Middle frontal gyrus (tissue), 1 donor: ENCODE measurements at regions not wholly inside any gene's neighbourhood (a gene's known extent, or its start where the extent isn't known, plus 50 kb on each side); places are given as distances from the start of the nearest gene placed in this dataset.

Experiments used
- DNase-seq: peaks from one replicate; pipeline ENCODE4 v3.0.0-alpha.2; 2015; ENCODE audit warnings: low spot score; ENCODE audit errors: extremely low spot score

DNA sequence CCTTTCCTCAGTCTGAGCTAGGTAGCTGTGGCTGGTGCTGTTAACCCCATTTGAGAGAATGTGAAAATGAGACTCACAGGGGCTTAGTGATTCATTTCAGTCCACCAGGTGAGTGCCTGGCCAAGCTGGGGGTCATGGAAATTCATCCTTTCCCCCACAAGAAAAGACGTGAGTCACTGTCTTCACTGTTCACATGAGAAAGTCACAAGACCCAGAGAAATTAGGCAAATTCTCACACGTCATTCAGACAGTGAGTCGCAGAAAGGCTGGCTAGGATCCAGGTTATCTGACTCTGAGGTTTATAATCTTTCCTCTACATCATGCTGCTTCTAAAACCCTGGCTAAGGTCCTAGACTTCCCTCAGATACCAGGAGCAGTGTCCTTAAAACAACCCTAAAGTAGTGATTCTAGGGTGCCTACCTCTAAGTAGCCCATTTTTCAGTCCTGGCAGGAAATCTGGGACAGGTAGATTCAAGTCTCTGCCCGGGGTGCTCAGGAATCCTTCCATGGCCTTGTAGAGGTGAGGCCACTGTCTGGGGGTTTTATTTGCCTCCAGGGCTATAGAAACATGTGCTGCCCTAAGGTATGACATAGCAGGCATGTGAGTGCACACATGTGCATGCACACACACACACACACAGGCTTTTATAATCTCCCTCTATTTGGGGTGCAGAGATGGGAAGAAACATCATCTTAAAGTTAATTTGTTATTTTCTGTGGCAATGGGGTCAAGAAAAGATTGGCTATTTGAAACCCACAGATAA is 427.9 kb upstream of the CELF2 start:
- DNase-seq, result no peak

DNA sequence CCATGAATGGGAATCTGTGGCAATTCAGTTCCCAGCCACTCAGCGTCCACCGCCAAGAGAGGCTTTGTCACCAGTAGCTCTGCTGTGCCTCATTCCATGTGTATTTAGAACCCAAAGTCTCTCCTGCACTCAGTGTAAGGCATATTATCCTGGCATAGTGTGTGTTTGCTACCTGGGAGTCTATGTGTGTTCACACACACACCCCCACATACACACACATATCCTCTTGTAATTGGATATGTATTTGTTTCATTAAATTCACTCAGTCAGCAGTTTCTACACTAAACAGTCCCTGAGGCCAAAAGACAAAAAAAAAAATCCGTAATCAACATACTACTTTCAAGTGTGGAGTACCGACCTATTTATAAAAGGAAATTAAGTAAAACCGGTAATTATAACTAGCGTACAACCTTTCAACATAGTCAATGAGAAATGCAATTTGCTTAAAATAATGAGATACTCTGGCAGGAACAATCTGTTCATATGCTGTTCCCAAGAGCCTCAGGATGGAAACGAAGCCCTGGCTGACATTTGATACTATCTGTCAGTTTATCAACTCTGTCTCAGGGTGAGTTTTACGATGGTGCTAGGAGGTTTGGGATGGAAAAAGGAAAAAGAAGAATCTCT is 425.8 kb upstream of the CELF2 start:
- no peak for DNase-seq

GRCh38 chr10:10596256-10596655 is 421.4 kb upstream of the CELF2 start:
- DNase-seq, result no peak

- no peak for DNase-seq
Measured at GRCh38 chr10:10598297-10598696, 419.4 kb upstream of the CELF2 start.

DNA sequence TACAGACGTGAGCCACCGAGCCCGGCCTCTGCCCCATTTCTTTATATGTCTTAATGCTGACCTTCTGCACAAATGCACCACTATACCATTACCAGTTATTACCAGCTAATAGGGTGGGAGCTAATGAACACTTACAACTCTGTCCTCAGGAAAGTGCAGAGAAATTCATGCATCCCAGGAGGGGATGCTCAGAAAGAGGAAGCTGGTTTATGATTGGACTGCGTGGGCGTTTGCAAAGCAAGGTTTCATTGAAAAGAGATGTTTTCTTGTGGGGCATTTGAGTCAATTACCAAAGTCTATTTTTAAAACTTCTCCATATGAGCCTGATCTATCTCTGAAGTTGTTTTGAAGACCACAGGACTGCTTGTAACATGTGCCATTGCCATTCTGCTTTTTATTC is 417.7 kb upstream of the CELF2 start:
- no peak for DNase-seq

DNA sequence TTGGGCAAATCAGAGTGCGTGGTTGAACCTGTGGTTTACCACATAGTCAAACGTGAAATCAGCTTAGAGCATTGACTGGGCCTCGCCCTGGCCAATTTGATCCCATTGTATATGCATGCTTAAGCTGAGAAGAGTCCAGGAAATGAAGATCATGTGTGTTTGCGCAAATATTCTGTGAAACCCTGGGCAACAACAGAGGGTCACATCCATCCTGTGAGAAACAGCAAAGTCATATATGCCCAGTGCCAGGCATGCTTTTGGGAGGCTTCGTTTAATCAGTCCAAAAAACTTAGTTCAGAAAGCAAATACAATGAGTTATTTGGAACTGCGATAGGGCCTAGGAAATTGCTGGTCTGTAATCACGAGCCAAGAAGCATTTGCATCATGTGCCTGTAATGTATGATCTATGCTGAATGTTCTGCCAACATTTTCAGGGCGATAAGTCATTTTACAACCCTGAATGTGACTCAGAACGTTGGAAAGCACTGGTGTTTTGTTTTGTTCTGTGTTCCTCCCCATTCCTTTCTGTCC is 412.1 kb upstream of the CELF2 start:
- no peak for DNase-seq

DNA sequence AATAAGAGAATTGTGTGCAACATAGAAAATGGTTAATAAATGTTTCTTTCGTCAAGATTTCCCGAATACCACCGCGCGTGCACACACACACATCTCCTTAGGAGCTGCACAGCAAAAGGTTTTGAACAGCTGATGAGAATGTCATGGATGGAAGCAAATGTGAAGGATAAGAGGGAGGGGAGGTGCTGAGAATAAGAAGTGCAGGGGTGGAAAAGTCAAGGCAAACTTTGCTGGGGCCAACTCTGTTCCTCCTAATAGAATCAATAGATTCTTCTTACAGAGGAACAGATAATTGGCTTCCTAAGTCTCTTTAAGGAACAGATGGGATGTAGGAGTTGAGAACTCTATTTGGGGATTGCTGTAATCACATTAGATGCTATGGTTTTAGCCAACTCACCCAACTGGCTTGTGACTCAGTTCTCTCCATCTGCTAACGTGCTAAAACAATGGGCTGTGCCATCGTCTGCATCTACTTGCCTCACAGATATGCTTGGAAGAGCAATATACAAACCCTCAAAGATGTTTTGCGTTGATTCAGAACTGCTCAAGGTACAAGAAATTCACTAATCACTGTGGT is 408.2 kb upstream of the CELF2 start:
- DNase-seq, result no peak

GRCh38 chr10:10610171-10610570 is 407.5 kb upstream of the CELF2 start:
- DNase-seq, result no peak

DNA sequence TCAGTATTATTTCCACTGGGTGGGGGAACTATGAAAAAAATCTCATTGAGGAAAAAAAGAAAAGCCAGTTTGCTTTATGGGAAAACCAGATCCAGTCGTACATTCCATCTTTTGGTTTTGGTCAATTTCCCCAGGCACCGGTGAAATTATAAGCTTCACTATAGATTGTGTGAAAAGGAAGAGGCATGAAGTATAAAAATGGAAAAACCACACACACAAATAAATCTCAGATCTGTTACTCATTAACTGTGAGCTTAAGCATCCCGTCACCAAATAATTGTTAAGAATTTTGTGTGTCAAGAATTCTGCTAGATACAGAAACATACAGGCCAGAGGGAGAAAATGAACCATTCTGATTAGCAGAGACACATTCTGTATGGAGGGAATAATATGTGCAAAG is 405.5 kb upstream of the CELF2 start:
- DNase-seq, result no peak

- no peak for DNase-seq
Measured at GRCh38 chr10:10613656-10614244, 403.9 kb upstream of the CELF2 start.

- DNase-seq, result no peak
Measured at GRCh38 chr10:10617686-10618085, 400.0 kb upstream of the CELF2 start.

- no peak for DNase-seq
Measured at GRCh38 chr10:10618139-10618538, 399.5 kb upstream of the CELF2 start.

DNA sequence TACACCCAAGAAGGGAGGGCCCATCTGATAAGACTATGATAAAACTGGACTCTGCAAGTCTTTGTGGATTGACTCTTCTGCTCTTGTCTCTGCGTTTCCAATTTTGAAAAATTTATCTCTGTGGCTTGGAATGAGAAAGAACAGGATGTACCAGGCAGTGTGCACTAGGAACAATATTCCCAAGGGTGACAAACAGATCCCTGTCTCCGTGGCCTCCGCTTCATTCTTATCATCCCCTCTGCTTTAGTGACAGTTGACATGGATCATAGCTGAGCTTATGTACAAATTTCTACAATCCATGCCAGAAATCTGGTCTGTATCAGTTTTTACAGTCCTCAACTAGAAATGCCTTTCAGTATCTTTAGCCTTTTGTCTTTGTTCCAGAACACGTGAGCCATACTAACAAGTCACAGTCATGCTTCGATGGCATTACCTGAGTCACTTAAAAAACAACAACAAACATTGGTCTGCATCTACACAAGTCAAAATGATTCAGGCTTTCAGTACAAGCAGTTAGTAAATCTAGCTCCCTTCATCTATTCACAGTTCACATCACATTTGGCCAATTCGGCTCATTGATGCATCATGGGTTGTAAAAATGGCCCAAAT is 393.6 kb upstream of the CELF2 start:
- DNase-seq, result no peak

GRCh38 chr10:10624567-10624962 is 393.1 kb upstream of the CELF2 start:
- no peak for DNase-seq

DNA sequence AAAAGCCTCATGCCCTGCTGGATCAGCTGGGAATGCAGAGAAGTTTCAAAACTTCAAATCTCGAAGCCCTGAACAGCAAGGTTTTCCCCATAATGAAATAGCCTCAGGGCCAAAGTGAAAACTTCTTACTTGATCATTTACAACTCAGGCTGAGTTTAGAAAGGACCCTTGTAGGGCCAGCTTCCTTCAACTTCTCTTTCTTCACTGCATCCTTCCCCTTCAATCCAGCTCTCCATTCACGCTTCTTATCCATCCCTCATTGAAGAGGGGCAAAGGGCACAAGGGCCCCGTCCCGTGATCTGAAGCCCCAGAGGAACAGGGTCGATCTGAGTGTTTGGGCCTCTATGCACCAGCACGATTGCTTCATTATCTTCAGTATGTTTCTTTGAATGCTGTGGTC is 392.2 kb upstream of the CELF2 start:
- no peak for DNase-seq

DNA sequence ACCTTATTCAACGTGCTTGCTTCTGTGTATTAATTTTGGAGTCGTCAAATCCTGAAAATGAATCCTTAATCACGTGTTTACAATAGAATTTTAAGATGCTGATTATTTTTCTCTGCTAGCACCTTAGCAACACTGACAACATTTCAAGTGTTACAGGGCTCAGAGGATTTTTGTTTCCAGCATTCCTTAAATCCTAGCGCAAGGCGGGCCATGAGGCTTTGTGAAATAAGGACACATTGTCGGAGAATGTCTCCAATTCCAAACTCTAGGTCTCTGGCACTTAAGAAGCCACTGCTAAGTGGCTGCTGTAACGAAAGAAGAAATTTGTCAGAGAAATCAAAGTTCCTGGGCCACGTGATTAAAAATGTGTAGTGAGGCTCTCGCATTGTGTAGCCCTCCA is 390.9 kb upstream of the CELF2 start:
- DNase-seq, result no peak

DNA sequence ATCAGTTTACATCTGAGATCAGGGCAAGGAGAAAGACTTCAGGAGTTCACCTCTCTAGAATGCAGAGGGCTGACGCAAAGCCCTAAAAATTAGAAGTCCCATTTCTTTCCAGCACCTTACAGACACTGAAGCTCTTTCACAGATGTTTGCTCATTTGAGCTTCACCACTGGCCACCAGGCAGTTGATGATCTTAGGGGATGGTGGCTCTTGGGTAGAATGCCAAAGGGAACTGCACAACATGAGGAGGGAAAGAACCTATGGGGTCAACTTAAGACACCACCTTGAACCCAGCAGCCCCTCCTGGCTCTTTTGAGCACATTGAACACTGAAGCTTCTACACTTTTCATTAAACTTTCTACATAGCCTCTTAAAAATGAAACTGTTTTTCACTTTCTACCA is 390.3 kb upstream of the CELF2 start:
- DNase-seq, result no peak

GRCh38 chr10:10629512-10629911 is 388.2 kb upstream of the CELF2 start:
- DNase-seq, result no peak

DNA sequence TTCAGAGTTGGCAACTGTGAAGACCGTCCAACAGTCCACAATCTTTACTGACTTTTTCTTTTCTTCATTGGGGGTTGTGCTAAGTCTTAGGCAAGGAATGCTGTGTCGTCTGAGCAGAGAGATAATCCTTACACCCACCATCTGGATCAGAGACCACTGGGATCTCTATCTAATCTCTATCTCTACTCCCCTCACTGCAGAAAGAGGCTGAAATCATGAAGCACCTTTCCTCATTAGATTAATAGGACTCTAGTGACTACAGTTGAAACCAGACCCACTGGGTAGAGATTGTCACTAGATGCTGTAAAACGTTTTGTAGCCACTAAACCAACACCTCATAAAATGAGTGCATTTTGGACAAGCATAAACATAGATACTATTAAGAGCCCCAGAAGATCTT is 387.4 kb upstream of the CELF2 start:
- DNase-seq, result no peak

- DNase-seq, result no peak
Measured at GRCh38 chr10:10630782-10631181, 386.9 kb upstream of the CELF2 start.

DNA sequence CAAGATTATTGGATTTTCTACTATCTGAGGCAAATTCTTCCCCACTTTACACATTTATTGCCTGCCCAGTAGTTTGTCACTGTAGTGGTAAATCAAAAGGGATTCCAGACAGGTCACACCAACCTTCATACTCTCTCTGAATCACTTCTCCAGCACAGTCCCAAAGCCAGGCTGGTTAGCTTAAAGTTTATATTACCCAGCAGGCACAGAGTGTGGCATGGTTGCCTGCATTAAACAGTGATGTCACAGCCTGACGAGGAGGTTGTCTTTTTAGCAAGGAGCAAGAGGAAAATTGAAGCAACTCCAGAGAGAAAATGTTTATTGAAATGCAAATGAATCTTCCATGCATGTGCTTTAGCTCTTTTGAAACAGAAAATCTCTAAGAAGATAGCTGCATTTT is 375.5 kb upstream of the CELF2 start:
- no peak for DNase-seq

DNA sequence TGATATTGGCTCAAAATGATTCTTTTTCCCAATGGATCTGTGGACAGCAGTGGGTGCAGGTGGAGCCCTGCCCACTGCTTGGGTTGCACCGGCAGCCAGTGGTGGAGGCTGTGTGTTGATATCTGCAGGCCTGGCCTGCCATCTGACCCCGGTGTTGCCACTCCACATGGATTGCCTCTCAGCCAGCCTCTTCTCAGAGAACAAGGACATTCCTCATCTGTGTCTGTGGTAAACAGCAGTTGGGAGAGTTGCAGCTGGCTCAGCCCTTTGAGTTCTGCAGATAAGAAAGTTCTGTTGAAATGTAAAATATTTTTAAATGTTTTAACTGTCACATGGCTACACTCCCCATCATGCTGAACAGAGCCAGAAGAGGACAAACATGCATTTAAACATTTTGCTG is 374.9 kb upstream of the CELF2 start:
- no peak for DNase-seq
